Keratinocyte (primary cell): ENCODE measurements at regions not wholly inside any gene's neighbourhood (a gene's known extent, or its start where the extent isn't known, plus 50 kb on each side); places are given as distances from the start of the nearest gene placed in this dataset.
"Not testable (repeated sequence)": the region's sequence is repeated elsewhere in the genome, so short reads cannot be mapped to it uniquely, and the experiment has no call there.

ENCODE experiments used
- DNase-seq: peaks from one replicate; pipeline ENCODE4 v3.0.0-alpha.2; 2011; ENCODE audit warnings: low read depth, missing footprints, low spot score
- FAIRE-seq: peaks from 2 replicates; lab custom pipeline; 2011; peaks lifted over from hg19 to GRCh38; lab: Jason Lieb, UNC
- H2AFZ ChIP-seq: 2 replicates; pipeline ENCODE4 v1.6.0; 2012; ENCODE audit warnings: low read length, control low read depth, inconsistent platforms; ENCODE audit not compliant: control insufficient read depth
- H3K27ac ChIP-seq: 2 replicates; pipeline ENCODE4 v1.5.1; 2011; ENCODE audit warnings: low read length; ENCODE audit not compliant: control insufficient read depth, insufficient read depth
- H3K27me3 ChIP-seq: 3 replicates; pipeline ENCODE4 v1.6.0; 2011; ENCODE audit warnings: low read length; ENCODE audit not compliant: control insufficient read depth, insufficient read depth; ENCODE audit errors: extremely low read depth
- H3K36me3 ChIP-seq, 2 experiments: 2 replicates in 1 of 2; 3 replicates in 1 of 2; pipeline ENCODE4 v1.5.1; 2011; ENCODE audit warnings: low read length in 2 of 2, mild to moderate bottlenecking in 1 of 2; ENCODE audit not compliant: control insufficient read depth in 2 of 2, insufficient read depth in 2 of 2; ENCODE audit errors: extremely low read depth in 1 of 2
- H3K4me1 ChIP-seq: 3 replicates; pipeline ENCODE4 v1.5.1; 2011; ENCODE audit warnings: low read length; ENCODE audit not compliant: control insufficient read depth, insufficient read depth; ENCODE audit errors: extremely low read depth
- H3K4me2 ChIP-seq: 3 replicates; pipeline ENCODE4 v1.6.0; 2011; ENCODE audit warnings: low read depth, low read length; ENCODE audit not compliant: control insufficient read depth, insufficient read depth; ENCODE audit errors: extremely low read depth
- H3K4me3 ChIP-seq, 3 experiments: fragments of 200-600 bp in 1 of 3; sonication (generic) in 1 of 3; 2 replicates in 2 of 3; 3 replicates in 1 of 3; pipeline ENCODE4 v1.5.1; 2011 to 2016; ENCODE audit warnings: low read length in 3 of 3, mild to moderate bottlenecking in 3 of 3, control low read depth in 2 of 3, inconsistent platforms in 1 of 3, low read depth in 1 of 3, mixed read lengths in 1 of 3, mixed run types in 1 of 3, moderate library complexity in 1 of 3; ENCODE audit not compliant: control insufficient read depth in 2 of 3, insufficient read depth in 2 of 3; ENCODE audit errors: extremely low read depth in 1 of 3
- H3K79me2 ChIP-seq: 2 replicates; pipeline ENCODE4 v1.6.0; 2012; ENCODE audit warnings: low read length; ENCODE audit not compliant: control insufficient read depth, insufficient read depth
- H3K9ac ChIP-seq: 3 replicates; pipeline ENCODE4 v1.6.0; 2011; ENCODE audit warnings: low read length; ENCODE audit not compliant: control insufficient read depth, insufficient read depth; ENCODE audit errors: extremely low read depth
- H3K9me1 ChIP-seq: 3 replicates; pipeline ENCODE4 v1.6.0; 2011; ENCODE audit warnings: low read length; ENCODE audit not compliant: control insufficient read depth, insufficient read depth; ENCODE audit errors: extremely low read depth
- H3K9me3 ChIP-seq: 2 replicates; pipeline ENCODE4 v1.5.1; 2012; ENCODE audit warnings: low read depth, low read length; ENCODE audit not compliant: control insufficient read depth
- H4K20me1 ChIP-seq: 3 replicates; pipeline ENCODE4 v1.6.0; 2011; ENCODE audit warnings: low read length; ENCODE audit not compliant: control insufficient read depth, insufficient read depth; ENCODE audit errors: extremely low read depth
- CTCF ChIP-seq, 3 experiments: IDR thresholded peaks in 1 of 3; conservative IDR thresholded peaks in 1 of 3; optimal IDR thresholded peaks in 1 of 3; 2 replicates in 2 of 3; 3 replicates in 1 of 3; pipeline versions ENCODE3 to v1.5.1; 2011; ENCODE audit warnings: low read length in 3 of 3, mild to moderate bottlenecking in 3 of 3, moderate library complexity in 2 of 3, control low read depth in 1 of 3, inconsistent platforms in 1 of 3; ENCODE audit not compliant: insufficient read depth in 2 of 3; ENCODE audit errors: extremely low read depth in 1 of 3
- EZH2 ChIP-seq: IDR thresholded peaks from one replicate; pipeline ENCODE4 v1.6.1; 2012; ENCODE audit warnings: inconsistent platforms, mild to moderate bottlenecking, low read length, moderate library complexity
- dilution Hi-C: fragments of 300-500 bp; cut with MboI; formaldehyde crosslinking; loops from one replicate; pipeline ENCODE4 v1.7.0; 2020; ENCODE audit warnings: low sequenced_read_pairs; ENCODE audit not compliant: extremely low pct_ligation_motif_present

GRCh38 chr2:57251495-57251894 lies 795.1 kb upstream of the VRK2 start:
- not testable (repeated sequence) for H3K27ac ChIP-seq, FAIRE-seq

GRCh38 chr2:57276408-57276807 lies 770.2 kb upstream of the VRK2 start:
- DNase-seq, H3K27me3 ChIP-seq, H2AFZ ChIP-seq, H3K27ac ChIP-seq, H3K4me2 ChIP-seq, FAIRE-seq, H3K4me1 ChIP-seq, H3K79me2 ChIP-seq, dilution Hi-C loops, H4K20me1 ChIP-seq, H3K4me3 ChIP-seq, H3K9me1 ChIP-seq, H3K9ac ChIP-seq, H3K9me3 ChIP-seq, H3K36me3 ChIP-seq: not testable (repeated sequence)

More at GRCh38 chr2:57251495-57251894, 795.1 kb upstream of the VRK2 start:
- H4K20me1 ChIP-seq, H3K79me2 ChIP-seq, H3K9me3 ChIP-seq, dilution Hi-C loops, DNase-seq, H2AFZ ChIP-seq, H3K4me1 ChIP-seq, H3K36me3 ChIP-seq, H3K4me2 ChIP-seq, H3K27me3 ChIP-seq, H3K9me1 ChIP-seq, H3K4me3 ChIP-seq, H3K9ac ChIP-seq: not testable (repeated sequence)

- H3K4me2 ChIP-seq, result no peak overlapping the region
- dilution Hi-C loops, result no loop called here
- no peaks in the 10 kb centered on the region for H3K79me2 ChIP-seq
- no peak overlapping the region for H3K27ac ChIP-seq
- TF ChIP-seq EZH2, result no peak
- no peak for TF ChIP-seq CTCF (optimal IDR thresholded peaks at IDR 0.05 in 1 of 3, IDR thresholded peaks at IDR 0.05 in 1 of 3, conservative IDR thresholded peaks at IDR 0.05 in 1 of 3; ENCODE audit: extremely low read depth in 1 of 3, insufficient read depth in 2 of 3, low read length in 3 of 3)
- H2AFZ ChIP-seq, result no peak overlapping the region
- H3K9me1 ChIP-seq, result no peaks in the 10 kb centered on the region
- no peaks in the 10 kb centered on the region for H3K4me1 ChIP-seq
- H3K36me3 ChIP-seq, result no peaks in the 10 kb centered on the region
- H3K27me3 ChIP-seq, result no peaks in the 10 kb centered on the region
- no peak overlapping the region for H3K4me3 ChIP-seq
- H3K9ac ChIP-seq, result no peak overlapping the region
- no peaks in the 10 kb centered on the region for H4K20me1 ChIP-seq
- DNase-seq (no peak), FAIRE-seq (no peak)
- H3K9me3 ChIP-seq, result no peaks in the 10 kb centered on the region
Observed at GRCh38 chr2:57278451-57278850, 768.2 kb upstream of the VRK2 start.
